PC-3 (cell line): ENCODE measurements at regions not wholly inside any gene's neighbourhood (a gene's known extent, or its start where the extent isn't known, plus 50 kb on each side); places are given as distances from the start of the nearest gene placed in this dataset.

ENCODE experiments used
- ATAC-seq: fragments of 200-7000 bp; cut with Tn5 transposase; 2 replicates; pipeline ENCODE4 v1.9.1; 2020; ENCODE audit warnings: mild to moderate bottlenecking, moderate library complexity
- BruUV-seq: library from RNA; stranded (reverse); fragments of 400-500 nt; replicated peaks from 2 replicates; lab custom pipeline; 2021; lab: Mats Ljungman, UMichigan
- CTCF ChIA-PET: fragments of 300-600 bp; sonication (Branson Sonifier 250); formaldehyde crosslinking; loops from one replicate; lab custom pipeline; 2022; ENCODE audit warnings: antibody characterized with exemption; lab: Charles Lee
- POLR2A ChIA-PET: fragments of 300-600 bp; sonication (Branson Sonifier 250); formaldehyde crosslinking; loops from one replicate; lab custom pipeline; 2022; ENCODE audit warnings: antibody characterized with exemption; ENCODE audit not compliant: unreplicated experiment; lab: Charles Lee
- DNase-seq: peaks from one replicate; pipeline ENCODE4 v3.0.0-alpha.2; 2015
- H2AFZ ChIP-seq: fragments of 300-600 bp; sonication (generic); 2 replicates; pipeline ENCODE4 v1.6.0; 2016; ENCODE audit warnings: antibody characterized with exemption, low read length
- H3F3A ChIP-seq: fragments of 300-600 bp; sonication (generic); one replicate; pipeline ENCODE4 v1.6.0; 2017; ENCODE audit warnings: antibody characterized with exemption, low read length, control low read depth, mild to moderate bottlenecking; ENCODE audit not compliant: unreplicated experiment
- H3K27ac ChIP-seq: fragments of 300-600 bp; sonication (generic); 2 replicates; pipeline ENCODE4 v1.5.1; 2016; ENCODE audit warnings: mild to moderate bottlenecking, low read length
- H3K27me3 ChIP-seq: fragments of 300-600 bp; sonication (generic); 2 replicates; pipeline ENCODE4 v1.6.1; 2016; ENCODE audit warnings: low read length, mixed read lengths
- H3K36me3 ChIP-seq: fragments of 300-600 bp; sonication (generic); 2 replicates; pipeline ENCODE4 v1.6.1; 2016; ENCODE audit warnings: low read depth, mixed run types, low read length, mixed read lengths
- H3K4me1 ChIP-seq: fragments of 300-600 bp; sonication (generic); 2 replicates; pipeline ENCODE4 v1.5.1; 2016; ENCODE audit warnings: low read length; ENCODE audit not compliant: insufficient read depth
- H3K4me2 ChIP-seq: fragments of 300-600 bp; sonication (generic); 2 replicates; pipeline ENCODE4 v1.6.0; 2016; ENCODE audit warnings: low read length
- H3K4me3 ChIP-seq: fragments of 300-600 bp; sonication (generic); 2 replicates; pipeline ENCODE4 v1.5.1; 2016; ENCODE audit warnings: mild to moderate bottlenecking, low read length, mixed read lengths
- H3K79me2 ChIP-seq: fragments of 300-600 bp; sonication (generic); 2 replicates; pipeline ENCODE4 v1.6.1; 2017; ENCODE audit warnings: low read length, mixed read lengths
- H3K9ac ChIP-seq: fragments of 300-600 bp; sonication (generic); 2 replicates; pipeline ENCODE4 v1.6.0; 2016; ENCODE audit warnings: mild to moderate bottlenecking, low read length
- H3K9me2 ChIP-seq: fragments of 300-600 bp; sonication (generic); replicated peaks from 2 replicates; pipeline ENCODE4 v1.6.1; 2016; ENCODE audit warnings: mixed run types, low read length, mixed read lengths
- H3K9me3 ChIP-seq: fragments of 300-600 bp; sonication (generic); 2 replicates; pipeline ENCODE4 v1.6.1; 2016; ENCODE audit warnings: low read length, mixed read lengths
- H4K20me1 ChIP-seq: fragments of 300-600 bp; sonication (generic); 2 replicates; pipeline ENCODE4 v1.6.1; 2016; ENCODE audit warnings: low read length, mixed read lengths
- EZH2 ChIP-seq: fragments of 300-600 bp; sonication (generic); IDR thresholded peaks from one replicate; pipeline ENCODE4 v1.6.1; 2017; ENCODE audit warnings: antibody characterized with exemption, mild to moderate bottlenecking, low read length; ENCODE audit not compliant: unreplicated experiment
- EZH2phosphoT487 ChIP-seq: fragments of 300-600 bp; sonication (generic); IDR thresholded peaks from 2 replicates; pipeline ENCODE4 v1.6.1; 2018; ENCODE audit warnings: mild to moderate bottlenecking, antibody characterized with exemption, low read length, borderline replicate concordance
- intact Hi-C: fragments of 100-400 bp; cut with micrococcal nuclease; formaldehyde crosslinking; loops from 2 replicates; pipeline ENCODE4 v1.9.0; 2023
- TF ChIP-seq, protein P1 (sequence below): fragments of 300-600 bp; sonication (generic); conservative IDR thresholded peaks from 2 replicates; pipeline ENCODE4 v1.5.1; 2017; ENCODE audit warnings: antibody characterized with exemption, low read depth, mild to moderate bottlenecking, low read length

DNA sequence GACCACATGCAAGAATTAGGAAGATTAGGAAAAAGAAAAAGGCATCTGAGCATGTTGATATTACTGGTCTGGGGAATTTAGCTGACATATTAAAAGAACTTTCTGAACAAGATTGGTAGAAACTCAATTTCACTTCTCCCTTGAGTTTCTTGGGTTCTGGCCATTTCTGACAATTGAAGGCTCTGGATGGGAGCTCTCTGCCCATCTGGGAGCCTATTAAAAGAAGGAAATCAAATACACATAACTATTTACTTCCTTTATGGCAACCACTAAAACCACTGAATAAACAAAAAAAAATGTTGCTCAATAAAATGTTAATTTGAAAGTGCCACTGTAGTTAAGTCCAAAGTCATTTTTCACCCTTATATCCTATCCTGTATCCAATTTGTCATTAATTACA lies 216.8 kb upstream of the HNMT start:
- no peaks in the 10 kb centered on the region for H3K36me3 ChIP-seq
- intact Hi-C loops, result no loop called here
- no peak overlapping the region for H3K4me2 ChIP-seq
- H3K9ac ChIP-seq, result no peak overlapping the region
- peak; percentile 12 for DNase-seq
- H3F3A ChIP-seq, result no peaks in the 10 kb centered on the region
- no peaks in the 10 kb centered on the region for H4K20me1 ChIP-seq
- no peak for TF ChIP-seq EZH2
- TF ChIP-seq, protein P1, sequence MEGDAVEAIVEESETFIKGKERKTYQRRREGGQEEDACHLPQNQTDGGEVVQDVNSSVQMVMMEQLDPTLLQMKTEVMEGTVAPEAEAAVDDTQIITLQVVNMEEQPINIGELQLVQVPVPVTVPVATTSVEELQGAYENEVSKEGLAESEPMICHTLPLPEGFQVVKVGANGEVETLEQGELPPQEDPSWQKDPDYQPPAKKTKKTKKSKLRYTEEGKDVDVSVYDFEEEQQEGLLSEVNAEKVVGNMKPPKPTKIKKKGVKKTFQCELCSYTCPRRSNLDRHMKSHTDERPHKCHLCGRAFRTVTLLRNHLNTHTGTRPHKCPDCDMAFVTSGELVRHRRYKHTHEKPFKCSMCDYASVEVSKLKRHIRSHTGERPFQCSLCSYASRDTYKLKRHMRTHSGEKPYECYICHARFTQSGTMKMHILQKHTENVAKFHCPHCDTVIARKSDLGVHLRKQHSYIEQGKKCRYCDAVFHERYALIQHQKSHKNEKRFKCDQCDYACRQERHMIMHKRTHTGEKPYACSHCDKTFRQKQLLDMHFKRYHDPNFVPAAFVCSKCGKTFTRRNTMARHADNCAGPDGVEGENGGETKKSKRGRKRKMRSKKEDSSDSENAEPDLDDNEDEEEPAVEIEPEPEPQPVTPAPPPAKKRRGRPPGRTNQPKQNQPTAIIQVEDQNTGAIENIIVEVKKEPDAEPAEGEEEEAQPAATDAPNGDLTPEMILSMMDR, result no peak
- TF ChIP-seq EZH2phosphoT487, result no peak
- H3K27ac ChIP-seq, result no peak overlapping the region
- H3K4me3 ChIP-seq, result no peak overlapping the region
- ATAC-seq, result no peak
- CTCF ChIA-PET, result no interaction called here
- POLR2A ChIA-PET, result interaction anchor here (0.8 kb wide), 1 partner anchor 617 kb away, joined by 4 read pairs; no protein-coding TSS in a partner anchor
- no TSS peak for BruUV-seq
- 0 out of 2 replicates have a peak, but pooled peaks cover 4% of the 10 kb centered on the region for H3K27me3 ChIP-seq
- H3K9me2 ChIP-seq, result no peaks in the 10 kb centered on the region
- H3K4me1 ChIP-seq, result no peaks in the 10 kb centered on the region
- no peaks in the 10 kb centered on the region for H3K9me3 ChIP-seq
- H2AFZ ChIP-seq, result no peak overlapping the region
- no peaks in the 10 kb centered on the region for H3K79me2 ChIP-seq

DNA sequence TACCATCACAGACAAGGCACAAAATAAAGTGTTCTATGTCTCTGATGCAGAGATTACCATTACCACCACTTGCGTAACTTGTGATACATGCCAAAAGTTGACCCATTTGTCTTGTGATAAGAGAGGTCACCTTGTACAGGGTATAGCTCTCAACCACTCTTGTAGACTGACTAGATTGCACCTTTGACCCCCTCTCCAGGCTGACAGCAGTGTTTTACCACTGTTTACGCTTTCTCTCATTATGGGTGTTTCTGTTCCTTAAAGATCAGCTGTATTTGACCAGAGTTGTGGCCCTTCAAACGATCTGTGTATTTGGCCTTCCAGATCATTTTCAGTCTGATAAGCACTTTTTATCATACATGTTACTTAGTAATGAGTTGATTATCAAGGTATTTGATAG lies 215.7 kb upstream of the HNMT start:
- no peaks in the 10 kb centered on the region for H3K9me2 ChIP-seq
- H3K4me1 ChIP-seq, result no peaks in the 10 kb centered on the region
- H3K36me3 ChIP-seq, result no peaks in the 10 kb centered on the region
- POLR2A ChIA-PET, result interaction anchor here (0.6 kb wide), 1 partner anchor 36 kb away, joined by 6 read pairs; no protein-coding TSS in a partner anchor
- TF ChIP-seq EZH2phosphoT487, result no peak
- TF ChIP-seq, protein P1, result no peak
- no peak for TF ChIP-seq EZH2
- H3K9ac ChIP-seq, result no peak overlapping the region
- no TSS peak for BruUV-seq
- CTCF ChIA-PET, result no interaction called here
- no peaks in the 10 kb centered on the region for H4K20me1 ChIP-seq
- H3K9me3 ChIP-seq, result no peaks in the 10 kb centered on the region
- no peak overlapping the region for H3K27ac ChIP-seq
- H3F3A ChIP-seq, result no peaks in the 10 kb centered on the region
- DNase-seq (no peak), ATAC-seq (no peak)
- H3K4me2 ChIP-seq, result no peak overlapping the region
- intact Hi-C loops, result no loop called here
- no peaks in the 10 kb centered on the region for H3K27me3 ChIP-seq
- H2AFZ ChIP-seq, result no peak overlapping the region
- H3K79me2 ChIP-seq, result no peaks in the 10 kb centered on the region
- H3K4me3 ChIP-seq, result no peak overlapping the region

DNA sequence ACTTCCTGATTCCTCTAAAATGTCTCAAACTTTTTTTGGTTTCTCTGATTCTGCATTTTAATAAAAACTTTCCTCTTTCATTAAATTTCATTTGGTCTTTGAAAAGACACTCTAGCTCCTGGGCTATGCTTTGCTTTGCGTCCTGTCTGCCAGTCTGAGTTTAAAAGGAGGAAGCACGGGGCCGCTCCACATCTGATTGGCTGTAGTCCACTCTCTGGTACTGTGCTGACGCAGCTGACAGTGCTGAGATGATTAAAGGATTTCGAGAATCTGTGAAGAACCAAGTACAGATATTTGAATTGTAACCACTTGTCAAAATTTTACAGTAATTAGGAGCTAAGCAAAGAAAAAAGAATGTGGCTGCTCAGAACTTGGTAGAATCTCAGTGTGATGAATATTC lies 199.6 kb upstream of the HNMT start:
- no peak for DNase-seq
- Histone ChIP-seq H3K27me3 (no peaks in the 10 kb centered on the region), H3K27ac (no peak overlapping the region), H4K20me1 (no peaks in the 10 kb centered on the region), H3F3A (no peaks in the 10 kb centered on the region), H3K9me3 (no peaks in the 10 kb centered on the region), H3K4me1 (no peaks in the 10 kb centered on the region), H3K36me3 (no peaks in the 10 kb centered on the region), H3K4me2 (peak overlapping the region; percentile 21; the same call in 1 of the 2 replicates), H3K4me3 (no peak overlapping the region), H3K9me2 (no peaks in the 10 kb centered on the region), H3K79me2 (no peaks in the 10 kb centered on the region), H3K9ac (no peak overlapping the region), H2AFZ (no peak overlapping the region)
- ATAC-seq, result no peak
- POLR2A ChIA-PET, result no interaction called here
- CTCF ChIA-PET, result no interaction called here
- no peak for TF ChIP-seq EZH2phosphoT487
- TF ChIP-seq, protein P1, result no peak
- TF ChIP-seq EZH2, result no peak
- intact Hi-C loops, result no loop called here
- BruUV-seq, result no TSS peak
